Smooth muscle cell (in vitro differentiated cells): ENCODE measurements at regions not wholly inside any gene's neighbourhood (a gene's known extent, or its start where the extent isn't known, plus 50 kb on each side); places are given as distances from the start of the nearest gene placed in this dataset.
A peak's percentile ranks its signal among the peaks of the same experiment; 100 is the strongest.

ENCODE experiments used
- DNase-seq: peaks from one replicate; lab custom pipeline; 2025; ENCODE audit not compliant: unreplicated experiment; lab: John Stamatoyannopoulos, UW
- H2AFZ ChIP-seq: fragments of 200-600 bp; sonication (generic); 2 replicates; pipeline ENCODE4 v1.6.0; 2016; ENCODE audit warnings: antibody characterized with exemption, low read depth, mild to moderate bottlenecking
- H3F3A ChIP-seq: fragments of 200-600 bp; sonication (generic); 2 replicates; pipeline ENCODE4 v1.6.0; 2017; ENCODE audit warnings: antibody characterized with exemption, low read depth
- H3K27ac ChIP-seq: fragments of 200-600 bp; sonication (generic); 2 replicates; pipeline ENCODE4 v1.5.1; 2016; ENCODE audit warnings: low read depth, mild to moderate bottlenecking
- H3K27me3 ChIP-seq: fragments of 200-600 bp; sonication (generic); 2 replicates; pipeline ENCODE4 v1.6.1; 2016; ENCODE audit warnings: low read depth, mild to moderate bottlenecking
- H3K36me3 ChIP-seq: fragments of 200-600 bp; sonication (generic); 2 replicates; pipeline ENCODE4 v1.5.1; 2016; ENCODE audit warnings: low read depth
- H3K4me1 ChIP-seq: fragments of 200-600 bp; sonication (generic); 2 replicates; pipeline ENCODE4 v1.5.1; 2016; ENCODE audit warnings: low read depth
- H3K4me2 ChIP-seq: fragments of 200-600 bp; sonication (generic); 2 replicates; pipeline ENCODE4 v1.6.0; 2016; ENCODE audit warnings: mild to moderate bottlenecking
- H3K4me3 ChIP-seq: fragments of 200-600 bp; sonication (generic); 2 replicates; pipeline ENCODE4 v1.5.1; 2016; ENCODE audit warnings: mild to moderate bottlenecking
- H3K79me2 ChIP-seq: fragments of 200-600 bp; sonication (generic); 2 replicates; pipeline ENCODE4 v1.6.0; 2016; ENCODE audit warnings: low read depth, mild to moderate bottlenecking
- H3K9ac ChIP-seq: fragments of 200-600 bp; sonication (generic); 2 replicates; pipeline ENCODE4 v1.6.0; 2016; ENCODE audit warnings: low read depth
- H3K9me3 ChIP-seq: fragments of 200-600 bp; sonication (generic); replicated peaks from 2 replicates; pipeline ENCODE4 v1.5.1; 2016; ENCODE audit warnings: low read depth
- H4K20me1 ChIP-seq: fragments of 200-600 bp; sonication (generic); 2 replicates; pipeline ENCODE4 v1.6.0; 2016; ENCODE audit warnings: low read depth
- WGBS: methylation state at CpG from one replicate; pipeline ENCODE4 v1.1.7; 2016; ENCODE audit warnings: low lambda C conversion rate; 5-methylcytosine and 5-hydroxymethylcytosine counted together
- TF ChIP-seq, protein P1 (sequence below): fragments of 200-600 bp; sonication (generic); IDR thresholded peaks from 2 replicates; pipeline ENCODE4 v1.5.1; 2017; ENCODE audit warnings: borderline replicate concordance, mild to moderate bottlenecking, antibody characterized with exemption; ENCODE audit not compliant: insufficient read depth, poor library complexity, severe bottlenecking

DNA sequence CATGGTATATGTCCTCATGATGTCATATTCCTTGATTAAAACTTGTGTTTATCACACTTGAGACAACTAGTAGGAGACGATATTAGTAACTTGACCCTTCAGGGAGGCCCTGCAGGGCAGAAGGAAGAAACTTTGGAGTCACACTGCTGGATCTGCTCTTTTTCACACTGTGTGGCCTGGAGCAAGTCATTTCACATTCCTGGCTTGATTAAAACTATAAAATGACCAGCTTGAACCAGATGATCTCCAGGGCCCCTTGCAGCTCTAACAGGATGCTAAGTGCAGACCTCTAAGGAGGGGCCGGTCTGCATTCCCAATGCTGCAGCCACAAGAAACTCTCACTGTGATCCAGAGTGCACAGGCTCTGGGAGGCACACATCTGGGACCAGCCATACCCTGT is 146.4 kb upstream of the ZNF366 start:
- Histone ChIP-seq H3K4me2 (peak overlapping the region; percentile 10), H3K36me3 (no peaks in the 10 kb centered on the region), H3K4me1 (peaks cover 4% of the 10 kb centered on the region), H3K27me3 (no peaks in the 10 kb centered on the region), H3K27ac (peak overlapping the region; percentile 3), H3K79me2 (no peaks in the 10 kb centered on the region), H3K9ac (no peak overlapping the region), H2AFZ (peak overlapping the region; percentile 4), H3K9me3 (no peaks in the 10 kb centered on the region), H4K20me1 (no peaks in the 10 kb centered on the region), H3K4me3 (no peak overlapping the region), H3F3A (peaks cover 4% of the 10 kb centered on the region)
- WGBS = 8% methylated on average over 2 of the region's 2 CpGs
- TF ChIP-seq, protein P1, sequence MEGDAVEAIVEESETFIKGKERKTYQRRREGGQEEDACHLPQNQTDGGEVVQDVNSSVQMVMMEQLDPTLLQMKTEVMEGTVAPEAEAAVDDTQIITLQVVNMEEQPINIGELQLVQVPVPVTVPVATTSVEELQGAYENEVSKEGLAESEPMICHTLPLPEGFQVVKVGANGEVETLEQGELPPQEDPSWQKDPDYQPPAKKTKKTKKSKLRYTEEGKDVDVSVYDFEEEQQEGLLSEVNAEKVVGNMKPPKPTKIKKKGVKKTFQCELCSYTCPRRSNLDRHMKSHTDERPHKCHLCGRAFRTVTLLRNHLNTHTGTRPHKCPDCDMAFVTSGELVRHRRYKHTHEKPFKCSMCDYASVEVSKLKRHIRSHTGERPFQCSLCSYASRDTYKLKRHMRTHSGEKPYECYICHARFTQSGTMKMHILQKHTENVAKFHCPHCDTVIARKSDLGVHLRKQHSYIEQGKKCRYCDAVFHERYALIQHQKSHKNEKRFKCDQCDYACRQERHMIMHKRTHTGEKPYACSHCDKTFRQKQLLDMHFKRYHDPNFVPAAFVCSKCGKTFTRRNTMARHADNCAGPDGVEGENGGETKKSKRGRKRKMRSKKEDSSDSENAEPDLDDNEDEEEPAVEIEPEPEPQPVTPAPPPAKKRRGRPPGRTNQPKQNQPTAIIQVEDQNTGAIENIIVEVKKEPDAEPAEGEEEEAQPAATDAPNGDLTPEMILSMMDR = no peak
- DNase-seq = no peak

DNA sequence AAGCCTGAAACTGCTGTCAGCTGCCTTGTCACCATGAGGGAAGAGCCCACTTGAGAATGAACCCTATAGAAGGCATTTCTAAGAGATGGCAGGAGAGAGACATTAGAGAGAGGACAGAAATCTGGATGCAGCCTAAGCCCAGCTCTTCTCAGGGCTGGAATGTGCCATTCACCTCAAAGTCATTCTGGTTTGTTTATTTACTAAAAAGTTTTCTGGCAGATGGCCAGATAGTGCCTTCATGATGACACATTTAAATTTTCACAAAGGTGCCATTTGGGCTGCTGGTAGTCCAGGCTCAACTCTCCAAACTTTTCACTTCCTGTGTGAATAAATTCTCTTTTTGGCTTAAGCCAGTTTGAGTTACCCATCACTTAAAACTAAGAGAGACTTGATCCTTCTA is 144.6 kb upstream of the ZNF366 start:
- Histone ChIP-seq H3K27me3 (no peaks in the 10 kb centered on the region), H2AFZ (peak overlapping the region; percentile 15), H3K9ac (no peak overlapping the region), H3K4me3 (no peak overlapping the region), H4K20me1 (no peaks in the 10 kb centered on the region), H3K9me3 (no peaks in the 10 kb centered on the region), H3K4me1 (peaks cover 4% of the 10 kb centered on the region), H3F3A (peaks cover 4% of the 10 kb centered on the region), H3K36me3 (no peaks in the 10 kb centered on the region), H3K4me2 (no peak overlapping the region), H3K79me2 (no peaks in the 10 kb centered on the region), H3K27ac (no peak overlapping the region)
- TF ChIP-seq, protein P1 = no peak
- no peak for DNase-seq

DNA sequence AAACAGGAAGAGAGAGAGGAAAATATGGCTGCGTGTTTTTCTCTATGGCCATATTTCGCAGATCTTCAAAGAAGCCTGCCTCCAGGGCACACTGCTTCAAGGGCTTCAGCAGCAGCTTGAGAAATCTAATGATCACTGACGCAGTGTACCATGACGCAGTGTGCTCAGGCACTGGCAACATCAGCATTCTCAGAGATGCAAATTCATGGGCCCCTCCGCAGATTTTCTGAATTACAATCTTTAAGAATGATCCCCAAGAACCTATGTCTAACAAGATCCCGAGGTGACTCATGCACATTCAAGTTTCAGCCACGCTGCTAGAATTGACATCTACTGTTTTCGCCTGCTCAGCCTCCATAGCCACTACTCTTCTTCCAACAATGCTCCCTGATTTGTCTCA is 143.9 kb upstream of the ZNF366 start:
- no peak overlapping the region for H3K9ac ChIP-seq
- H3K27me3 ChIP-seq = no peaks in the 10 kb centered on the region
- H3K4me3 ChIP-seq = no peak overlapping the region
- H3K79me2 ChIP-seq = no peaks in the 10 kb centered on the region
- peaks cover 4% of the 10 kb centered on the region for H3K4me1 ChIP-seq
- no peaks in the 10 kb centered on the region for H3K9me3 ChIP-seq
- H2AFZ ChIP-seq = peak overlapping the region; percentile 15
- H3K36me3 ChIP-seq = no peaks in the 10 kb centered on the region
- no peak overlapping the region for H3K27ac ChIP-seq
- TF ChIP-seq, protein P1 = no peak
- 77% methylated on average over 8 of the region's 8 CpGs for WGBS
- no peaks in the 10 kb centered on the region for H4K20me1 ChIP-seq
- H3F3A ChIP-seq = peaks cover 4% of the 10 kb centered on the region
- DNase-seq = no peak
- H3K4me2 ChIP-seq = no peak overlapping the region

DNA sequence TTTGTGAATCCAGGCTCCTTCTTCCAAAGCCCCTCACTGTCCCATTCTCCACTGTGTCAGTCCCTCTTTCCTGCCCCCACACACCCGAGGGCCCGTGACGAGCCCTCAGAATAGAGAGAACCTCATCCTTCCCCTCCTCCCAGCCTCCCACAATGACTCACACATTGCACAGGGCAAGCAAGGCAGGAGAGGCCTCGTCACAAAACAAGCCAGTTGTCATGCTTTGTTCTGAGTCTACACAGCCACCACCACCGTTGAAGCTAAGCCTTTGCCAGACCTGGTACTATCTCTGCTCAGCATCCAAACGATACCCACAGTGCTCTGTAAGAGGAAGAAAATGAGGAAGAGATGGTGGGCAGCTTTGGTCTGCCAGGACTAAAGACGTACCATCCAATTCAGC is 142.2 kb upstream of the ZNF366 start:
- Histone ChIP-seq H2AFZ (peak overlapping the region; percentile 55), H3K4me1 (peaks cover 4% of the 10 kb centered on the region), H3K79me2 (no peaks in the 10 kb centered on the region), H3K4me3 (no peak overlapping the region), H3K9me3 (no peaks in the 10 kb centered on the region), H3K4me2 (peak overlapping the region; percentile 16), H3K36me3 (no peaks in the 10 kb centered on the region), H3K27ac (peak overlapping the region; percentile 50), H3F3A (peaks cover 4% of the 10 kb centered on the region), H3K27me3 (no peaks in the 10 kb centered on the region), H4K20me1 (no peaks in the 10 kb centered on the region), H3K9ac (no peak overlapping the region)
- TF ChIP-seq, protein P1 = no peak
- DNase-seq = no peak
- WGBS = 18% methylated on average over 7 of the region's 7 CpGs
